ENCODE measurements at regions not wholly inside any gene's neighbourhood (a gene's known extent, or its start where the extent isn't known, plus 50 kb on each side); places are given as distances from the start of the nearest gene placed in this dataset.

GRCh38 chr13:74819549-74819948 lies 662.4 kb downstream of the TBC1D4 start:
- TF ChIP-seq CTCF (IDR thresholded peaks at IDR 0.05; ENCODE audit: insufficient read depth, low read depth, low read length, missing control alignments): no peak
- no peak overlapping the region for H3K4me3 ChIP-seq (ENCODE audit: low read depth, low read length)
- DNase-seq (ENCODE audit: low read depth): no peak

GRCh38 chr13:74816737-74817136 lies 665.2 kb downstream of the TBC1D4 start:
- H3K4me3 ChIP-seq (ENCODE audit: low read depth, low read length): no peak overlapping the region
- no peak for TF ChIP-seq CTCF (IDR thresholded peaks at IDR 0.05; ENCODE audit: insufficient read depth, low read depth, low read length, missing control alignments)
- no peak for DNase-seq (ENCODE audit: low read depth)

- TF ChIP-seq CTCF (IDR thresholded peaks at IDR 0.05; ENCODE audit: insufficient read depth, low read depth, low read length, missing control alignments): no peak
These were observed 662.0 kb upstream of the KLF12 start for GRCh38 chr13:74796157-74796556.

GRCh38 chr13:74795526-74795925 lies 661.3 kb upstream of the KLF12 start:
- no peak for DNase-seq (ENCODE audit: low read depth)
- no peak overlapping the region for H3K4me3 ChIP-seq (ENCODE audit: low read depth, low read length)
- no peak for TF ChIP-seq CTCF (IDR thresholded peaks at IDR 0.05; ENCODE audit: insufficient read depth, low read depth, low read length, missing control alignments)

More at GRCh38 chr13:74796157-74796556, 662.0 kb upstream of the KLF12 start:
- no peak overlapping the region for H3K4me3 ChIP-seq (ENCODE audit: low read depth, low read length)
- DNase-seq (ENCODE audit: low read depth): no peak

GRCh38 chr13:74794582-74794981 lies 660.4 kb upstream of the KLF12 start:
- H3K4me3 ChIP-seq (ENCODE audit: low read depth, low read length): no peak overlapping the region
- no peak for DNase-seq (ENCODE audit: low read depth)
- no peak for TF ChIP-seq CTCF (IDR thresholded peaks at IDR 0.05; ENCODE audit: insufficient read depth, low read depth, low read length, missing control alignments)

- DNase-seq (ENCODE audit: low read depth): no peak
- no peak overlapping the region for H3K4me3 ChIP-seq (ENCODE audit: low read depth, low read length)
- TF ChIP-seq CTCF (IDR thresholded peaks at IDR 0.05; ENCODE audit: insufficient read depth, low read depth, low read length, missing control alignments): no peak
These were observed 659.9 kb upstream of the KLF12 start for GRCh38 chr13:74794147-74794546.

- DNase-seq (ENCODE audit: low read depth): no peak
- H3K4me3 ChIP-seq (ENCODE audit: low read depth, low read length): no peak overlapping the region
- TF ChIP-seq CTCF (IDR thresholded peaks at IDR 0.05; ENCODE audit: insufficient read depth, low read depth, low read length, missing control alignments): no peak
These were observed 650.8 kb upstream of the KLF12 start for GRCh38 chr13:74784959-74785358.
